Loucy (cell line): ENCODE measurements at regions not wholly inside any gene's neighbourhood (a gene's known extent, or its start where the extent isn't known, plus 50 kb on each side); places are given as distances from the start of the nearest gene placed in this dataset.

Source experiments
- H2AFZ ChIP-seq: fragments of 200-600 bp; sonication (generic); 2 replicates; pipeline ENCODE4 v1.6.0; 2016; ENCODE audit warnings: antibody characterized with exemption, mild to moderate bottlenecking, low read length, moderate library complexity
- H3F3A ChIP-seq: fragments of 200-600 bp; 2 replicates; pipeline ENCODE4 v1.6.0; 2016; ENCODE audit warnings: antibody characterized with exemption, low read depth, mild to moderate bottlenecking
- H3K27me3 ChIP-seq: fragments of 200-600 bp; sonication (generic); 2 replicates; pipeline ENCODE4 v1.6.1; 2014; ENCODE audit warnings: low read length, mild to moderate bottlenecking; ENCODE audit not compliant: insufficient read depth, poor library complexity, severe bottlenecking
- H3K36me3 ChIP-seq: fragments of 200-600 bp; sonication (generic); 2 replicates; pipeline ENCODE4 v1.6.1; 2016; ENCODE audit warnings: low read length; ENCODE audit not compliant: insufficient read depth
- H3K4me1 ChIP-seq: fragments of 200-600 bp; sonication (generic); 2 replicates; pipeline ENCODE4 v1.5.1; 2014; ENCODE audit warnings: low read length, mild to moderate bottlenecking; ENCODE audit not compliant: insufficient read depth, poor library complexity, severe bottlenecking
- H3K4me2 ChIP-seq: fragments of 200-600 bp; sonication (generic); 2 replicates; pipeline ENCODE4 v1.6.0; 2014; ENCODE audit warnings: antibody characterized with exemption, low read length, low read depth, mild to moderate bottlenecking; ENCODE audit not compliant: poor library complexity, severe bottlenecking
- H3K4me3 ChIP-seq: fragments of 200-600 bp; sonication (generic); 2 replicates; pipeline ENCODE4 v1.5.1; 2014; ENCODE audit warnings: low read length, mild to moderate bottlenecking, mixed read lengths; ENCODE audit not compliant: poor library complexity, severe bottlenecking
- H3K79me2 ChIP-seq: fragments of 200-600 bp; sonication (generic); 2 replicates; pipeline ENCODE4 v1.6.1; 2014; ENCODE audit warnings: low read length; ENCODE audit not compliant: insufficient read depth
- H3K9ac ChIP-seq: fragments of 200-600 bp; sonication (generic); 2 replicates; pipeline ENCODE4 v1.6.0; 2014; ENCODE audit warnings: mild to moderate bottlenecking, low read depth, low read length, moderate library complexity; ENCODE audit not compliant: poor library complexity, severe bottlenecking
- H3K9me2 ChIP-seq: fragments of 200-600 bp; sonication (generic); replicated peaks from 2 replicates; pipeline ENCODE4 v1.6.1; 2016; ENCODE audit warnings: low read depth, low read length, mixed read lengths
- H3K9me3 ChIP-seq: fragments of 200-600 bp; sonication (generic); 2 replicates; pipeline ENCODE4 v1.6.1; 2014; ENCODE audit warnings: mild to moderate bottlenecking, antibody characterized with exemption, low read length, low read depth; ENCODE audit not compliant: insufficient read depth
- H4K20me1 ChIP-seq: fragments of 200-600 bp; sonication (generic); 2 replicates; pipeline ENCODE4 v1.6.0; 2014; ENCODE audit warnings: antibody characterized with exemption, low read length, mild to moderate bottlenecking; ENCODE audit not compliant: insufficient read depth, poor library complexity, severe bottlenecking
- EZH2phosphoT487 ChIP-seq: fragments of 200-600 bp; IDR thresholded peaks from 2 replicates; pipeline ENCODE4 v1.6.1; 2018; ENCODE audit warnings: antibody characterized with exemption, mild to moderate bottlenecking, moderate library complexity, borderline replicate concordance
- TF ChIP-seq, protein P1 (sequence below): fragments of 200-600 bp; sonication (generic); conservative IDR thresholded peaks from 2 replicates; pipeline ENCODE4 v1.5.1; 2014; ENCODE audit warnings: mild to moderate bottlenecking, antibody characterized with exemption, low read length

DNA sequence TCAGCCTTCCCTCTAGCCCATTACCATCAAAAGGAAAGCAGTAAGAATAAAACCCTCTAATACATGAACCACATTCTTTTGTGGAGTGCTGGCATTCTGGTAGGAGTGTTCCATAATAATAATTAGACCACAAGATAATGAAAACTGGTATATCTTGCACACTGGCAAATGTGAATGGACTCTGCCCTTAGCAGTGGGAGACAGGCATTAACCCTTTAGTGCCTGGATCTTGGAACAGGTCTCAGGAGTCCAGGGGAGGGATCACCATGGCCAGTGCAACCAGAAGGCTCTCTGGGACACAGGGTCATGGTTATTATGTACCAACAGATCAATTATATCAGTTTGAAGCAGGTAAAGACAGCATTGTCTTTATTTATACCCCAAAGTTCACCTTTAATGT is 387.5 kb upstream of the TMPO start:
- Histone ChIP-seq H2AFZ (no peak overlapping the region), H3K4me1 (peaks cover 21% of the 10 kb centered on the region), H3K9me3 (no peaks in the 10 kb centered on the region), H3K79me2 (no peaks in the 10 kb centered on the region), H3K9me2 (no peaks in the 10 kb centered on the region), H4K20me1 (no peaks in the 10 kb centered on the region), H3K4me3 (no peak overlapping the region), H3K36me3 (no peaks in the 10 kb centered on the region), H3F3A (no peaks in the 10 kb centered on the region), H3K4me2 (no peak overlapping the region), H3K9ac (no peak overlapping the region), H3K27me3 (no peaks in the 10 kb centered on the region)
- TF ChIP-seq, protein P1, sequence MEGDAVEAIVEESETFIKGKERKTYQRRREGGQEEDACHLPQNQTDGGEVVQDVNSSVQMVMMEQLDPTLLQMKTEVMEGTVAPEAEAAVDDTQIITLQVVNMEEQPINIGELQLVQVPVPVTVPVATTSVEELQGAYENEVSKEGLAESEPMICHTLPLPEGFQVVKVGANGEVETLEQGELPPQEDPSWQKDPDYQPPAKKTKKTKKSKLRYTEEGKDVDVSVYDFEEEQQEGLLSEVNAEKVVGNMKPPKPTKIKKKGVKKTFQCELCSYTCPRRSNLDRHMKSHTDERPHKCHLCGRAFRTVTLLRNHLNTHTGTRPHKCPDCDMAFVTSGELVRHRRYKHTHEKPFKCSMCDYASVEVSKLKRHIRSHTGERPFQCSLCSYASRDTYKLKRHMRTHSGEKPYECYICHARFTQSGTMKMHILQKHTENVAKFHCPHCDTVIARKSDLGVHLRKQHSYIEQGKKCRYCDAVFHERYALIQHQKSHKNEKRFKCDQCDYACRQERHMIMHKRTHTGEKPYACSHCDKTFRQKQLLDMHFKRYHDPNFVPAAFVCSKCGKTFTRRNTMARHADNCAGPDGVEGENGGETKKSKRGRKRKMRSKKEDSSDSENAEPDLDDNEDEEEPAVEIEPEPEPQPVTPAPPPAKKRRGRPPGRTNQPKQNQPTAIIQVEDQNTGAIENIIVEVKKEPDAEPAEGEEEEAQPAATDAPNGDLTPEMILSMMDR, result no peak
- no peak for TF ChIP-seq EZH2phosphoT487

DNA sequence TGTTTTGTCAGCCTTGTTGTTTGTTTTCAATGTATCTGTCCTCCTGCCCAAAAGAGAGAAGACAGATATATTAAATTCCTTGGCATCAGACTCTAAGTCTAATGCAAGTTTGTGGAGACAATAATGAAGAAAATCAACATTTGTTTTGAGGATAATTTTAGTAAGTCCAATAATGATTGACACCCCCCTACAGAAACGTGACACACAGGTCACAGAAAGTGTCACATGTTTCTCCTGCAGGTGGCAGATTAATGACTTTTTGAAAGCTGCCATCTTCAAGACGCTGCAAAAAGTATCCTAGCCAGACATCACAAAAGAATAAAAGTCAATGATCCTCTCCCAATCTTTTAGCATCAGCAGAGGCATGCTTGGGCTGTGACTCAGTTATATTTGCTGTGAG is 378.8 kb upstream of the TMPO start:
- Histone ChIP-seq H3K4me3 (no peak overlapping the region), H3F3A (no peaks in the 10 kb centered on the region), H3K9me2 (no peaks in the 10 kb centered on the region), H2AFZ (no peak overlapping the region), H3K9me3 (no peaks in the 10 kb centered on the region), H3K9ac (no peak overlapping the region), H3K36me3 (no peaks in the 10 kb centered on the region), H3K4me1 (no peaks in the 10 kb centered on the region), H4K20me1 (no peaks in the 10 kb centered on the region), H3K4me2 (no peak overlapping the region), H3K27me3 (no peaks in the 10 kb centered on the region), H3K79me2 (no peaks in the 10 kb centered on the region)
- TF ChIP-seq EZH2phosphoT487, result no peak
- TF ChIP-seq, protein P1, result no peak

DNA sequence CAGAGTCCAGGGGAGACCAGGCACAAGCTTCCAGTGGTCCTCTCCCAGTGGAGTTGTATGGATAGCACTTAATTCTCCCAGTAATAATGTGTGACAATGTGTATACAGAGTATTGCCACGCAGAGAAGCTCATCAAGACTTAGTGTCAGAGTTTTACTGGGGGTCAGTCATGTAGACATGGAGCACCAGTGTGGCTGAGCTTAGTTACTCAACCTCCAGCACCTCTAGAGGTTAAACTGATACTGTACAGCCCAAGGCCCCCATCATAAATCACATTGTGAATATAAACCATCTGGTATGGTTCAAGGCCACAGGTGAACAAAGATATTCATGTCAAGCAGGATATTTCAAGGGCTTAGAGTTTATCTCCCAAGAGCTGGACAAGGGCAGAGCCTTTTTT is 378.1 kb upstream of the TMPO start:
- Histone ChIP-seq H2AFZ (no peak overlapping the region), H3K79me2 (no peaks in the 10 kb centered on the region), H3K9me2 (no peaks in the 10 kb centered on the region)

More for the DNA sequence above, 378.1 kb upstream of the TMPO start:
- H3K36me3 ChIP-seq, result no peaks in the 10 kb centered on the region
- no peaks in the 10 kb centered on the region for H3K27me3 ChIP-seq
- H4K20me1 ChIP-seq, result no peaks in the 10 kb centered on the region
- H3K9me3 ChIP-seq, result no peaks in the 10 kb centered on the region
- no peak overlapping the region for H3K4me2 ChIP-seq
- no peaks in the 10 kb centered on the region for H3K4me1 ChIP-seq
- TF ChIP-seq EZH2phosphoT487, result no peak
- TF ChIP-seq, protein P1, result peak; percentile 38; the same call in 1 of the 2 replicates
- no peaks in the 10 kb centered on the region for H3F3A ChIP-seq
- no peak overlapping the region for H3K9ac ChIP-seq
- no peak overlapping the region for H3K4me3 ChIP-seq
